Gastrocnemius medialis (tissue), 4 donors: ENCODE measurements at regions not wholly inside any gene's neighbourhood (a gene's known extent, or its start where the extent isn't known, plus 50 kb on each side); places are given as distances from the start of the nearest gene placed in this dataset.

Experiments
- POLR2A ChIP-seq, 2 donors: fragments of 450-650 bp; IDR thresholded peaks; one replicate each; pipeline ENCODE4 v1.6.1; 2017; ENCODE audit warnings: antibody characterized with exemption in 2 of 2, mild to moderate bottlenecking in 2 of 2, moderate library complexity in 2 of 2
- TF ChIP-seq, protein P1 (sequence below), 5 experiments: fragments of 450-650 bp in 3 of 5; fragments of 200-600 bp in 2 of 5; sonication (generic) in 2 of 5; IDR thresholded peaks in 4 of 5; conservative IDR thresholded peaks in 1 of 5; 1 replicate in 4 of 5; 2 replicates in 1 of 5; pipeline ENCODE4 v1.5.1; 2016 to 2019; ENCODE audit warnings: antibody characterized with exemption in 5 of 5, mild to moderate bottlenecking in 3 of 5, moderate library complexity in 3 of 5

DNA sequence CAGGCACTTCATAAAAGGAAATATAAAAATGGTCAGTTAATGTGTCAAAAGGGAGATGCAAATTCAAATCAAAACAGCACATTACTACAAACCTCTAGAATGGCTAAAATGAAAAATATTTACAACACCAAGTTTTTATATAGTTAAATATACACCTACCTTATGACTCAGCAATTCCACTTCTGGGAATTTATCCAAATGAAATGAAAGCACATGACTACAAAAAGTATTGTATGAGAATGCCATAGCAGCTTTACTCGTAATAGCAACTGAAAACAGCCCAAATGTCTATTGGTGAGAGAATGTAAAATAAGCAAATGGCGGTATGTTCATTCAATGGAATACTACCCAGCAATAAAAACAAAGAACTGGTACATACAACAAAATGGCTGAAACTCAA lies 175.8 kb upstream of the SPAG17 start:
- TF ChIP-seq, protein P1, sequence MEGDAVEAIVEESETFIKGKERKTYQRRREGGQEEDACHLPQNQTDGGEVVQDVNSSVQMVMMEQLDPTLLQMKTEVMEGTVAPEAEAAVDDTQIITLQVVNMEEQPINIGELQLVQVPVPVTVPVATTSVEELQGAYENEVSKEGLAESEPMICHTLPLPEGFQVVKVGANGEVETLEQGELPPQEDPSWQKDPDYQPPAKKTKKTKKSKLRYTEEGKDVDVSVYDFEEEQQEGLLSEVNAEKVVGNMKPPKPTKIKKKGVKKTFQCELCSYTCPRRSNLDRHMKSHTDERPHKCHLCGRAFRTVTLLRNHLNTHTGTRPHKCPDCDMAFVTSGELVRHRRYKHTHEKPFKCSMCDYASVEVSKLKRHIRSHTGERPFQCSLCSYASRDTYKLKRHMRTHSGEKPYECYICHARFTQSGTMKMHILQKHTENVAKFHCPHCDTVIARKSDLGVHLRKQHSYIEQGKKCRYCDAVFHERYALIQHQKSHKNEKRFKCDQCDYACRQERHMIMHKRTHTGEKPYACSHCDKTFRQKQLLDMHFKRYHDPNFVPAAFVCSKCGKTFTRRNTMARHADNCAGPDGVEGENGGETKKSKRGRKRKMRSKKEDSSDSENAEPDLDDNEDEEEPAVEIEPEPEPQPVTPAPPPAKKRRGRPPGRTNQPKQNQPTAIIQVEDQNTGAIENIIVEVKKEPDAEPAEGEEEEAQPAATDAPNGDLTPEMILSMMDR (IDR thresholded peaks at IDR 0.05 in 4 of 5, conservative IDR thresholded peaks at IDR 0.05 in 1 of 5), result no peak
- TF ChIP-seq POLR2A (IDR thresholded peaks at IDR 0.05), result no peak
